ENCODE measurements at regions not wholly inside any gene's neighbourhood (a gene's known extent, or its start where the extent isn't known, plus 50 kb on each side); places are given as distances from the start of the nearest gene placed in this dataset.
A peak's percentile ranks its signal among the peaks of the same experiment; 100 is the strongest.
"Not testable (repeated sequence)": the region's sequence is repeated elsewhere in the genome, so short reads cannot be mapped to it uniquely, and the experiment has no call there.

- 52 to 55% methylated on average over 2 of the region's 2 CpGs for WGBS, 2 donors
- H3K4me1 ChIP-seq, result no peaks in the 10 kb centered on the region
- no peak for DNase-seq
- no peak overlapping the region for H3K4me3 ChIP-seq
- H3K9me3 ChIP-seq, result no peaks in the 10 kb centered on the region
- no peak overlapping the region for H3K27ac ChIP-seq
- H3K27me3 ChIP-seq, result no peaks in the 10 kb centered on the region
- intact Hi-C loops (cut with DNase I; ENCODE audit: low total_unique reads), result no loop called here
- no peak for TF ChIP-seq POLR2A (IDR thresholded peaks at IDR 0.05)
- TF ChIP-seq CTCF (IDR thresholded peaks at IDR 0.05), result no peak
- no peaks in the 10 kb centered on the region for H3K36me3 ChIP-seq (ENCODE audit: low read depth, missing control alignments)
Observed at GRCh38 chr4:177187371-177187770, 122.3 kb upstream of the NEIL3 start.

DNA sequence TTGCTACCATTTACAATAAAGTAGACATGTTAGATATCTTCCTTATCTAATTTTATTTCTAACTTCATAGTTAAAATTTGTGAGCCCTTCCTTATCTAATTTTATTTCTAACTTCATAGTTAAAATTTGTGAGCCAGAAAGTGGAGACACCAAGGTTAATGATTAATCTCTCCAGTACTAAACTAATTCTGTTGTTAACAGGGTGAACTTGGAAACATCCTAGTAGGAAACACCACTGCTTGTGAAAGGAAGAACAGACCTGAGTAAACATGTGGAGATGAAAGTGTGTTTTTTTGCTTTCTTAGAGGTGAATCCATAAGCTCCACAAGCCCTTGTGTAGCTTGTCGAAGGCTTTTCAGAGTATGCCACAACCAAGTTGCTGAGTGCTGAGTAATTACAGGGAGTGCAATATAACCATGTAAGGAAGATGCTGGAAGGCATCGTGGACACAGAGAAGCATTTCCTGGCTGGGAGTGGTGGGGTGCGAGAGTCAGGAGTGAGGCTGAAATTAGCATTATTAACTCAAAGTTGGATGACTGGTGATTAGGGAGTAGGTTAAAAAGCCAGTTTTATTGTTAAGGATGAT is 118.6 kb upstream of the NEIL3 start:
- Histone ChIP-seq H3K9me3 (no peaks in the 10 kb centered on the region), H3K36me3 (ENCODE audit: low read depth, missing control alignments) (no peaks in the 10 kb centered on the region), H3K27ac (no peak overlapping the region), H3K27me3 (no peaks in the 10 kb centered on the region), H3K4me1 (no peaks in the 10 kb centered on the region), H3K4me3 (no peak overlapping the region)
- WGBS, 2 donors, result 25 to 45% methylated on average over 3 of the region's 3 CpGs
- intact Hi-C loops (cut with DNase I; ENCODE audit: low total_unique reads), result no loop called here
- no peak for DNase-seq
- no peak for TF ChIP-seq CTCF (IDR thresholded peaks at IDR 0.05)

GRCh38 chr4:177191586-177191985 is 118.1 kb upstream of the NEIL3 start:
- no peaks in the 10 kb centered on the region for H3K27me3 ChIP-seq
- no peaks in the 10 kb centered on the region for H3K36me3 ChIP-seq (ENCODE audit: low read depth, missing control alignments)
- TF ChIP-seq CTCF (IDR thresholded peaks at IDR 0.05), result no peak
- TF ChIP-seq POLR2A (IDR thresholded peaks at IDR 0.05), result no peak
- 41 to 46% methylated on average over 4 of the region's 4 CpGs for WGBS, 2 donors
- H3K27ac ChIP-seq, result no peak overlapping the region
- no peak overlapping the region for H3K4me3 ChIP-seq
- no peaks in the 10 kb centered on the region for H3K4me1 ChIP-seq
- intact Hi-C loops (cut with DNase I; ENCODE audit: low total_unique reads), result no loop called here
- DNase-seq, result no peak
- H3K9me3 ChIP-seq, result no peaks in the 10 kb centered on the region

DNA sequence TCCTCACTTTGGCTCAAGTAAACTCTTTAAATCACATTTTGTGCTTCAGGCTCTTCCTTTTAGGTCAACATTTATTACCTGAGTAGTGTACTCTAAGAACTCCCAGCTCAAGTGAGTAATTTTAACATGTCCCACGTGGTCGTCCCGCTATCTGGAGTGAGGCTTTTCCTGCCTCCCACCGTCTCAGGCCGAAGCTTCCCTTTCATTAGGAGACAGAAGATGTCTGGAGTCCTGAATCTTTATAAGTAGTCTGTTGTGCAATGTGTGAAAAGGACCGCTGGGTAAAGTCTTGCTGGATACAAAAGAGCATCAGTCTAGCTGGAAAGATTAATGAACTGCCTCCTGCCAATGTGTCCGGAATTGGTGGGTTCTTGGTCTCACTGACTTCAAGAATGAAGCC is 117.7 kb upstream of the NEIL3 start:
- Histone ChIP-seq H3K27ac (no peak overlapping the region), H3K9me3 (no peaks in the 10 kb centered on the region), H3K27me3 (no peaks in the 10 kb centered on the region), H3K4me1 (no peaks in the 10 kb centered on the region), H3K36me3 (ENCODE audit: low read depth, missing control alignments) (no peaks in the 10 kb centered on the region), H3K4me3 (peak overlapping the region in 1 of 2 donors; percentile 44)
- 39 to 59% methylated on average over 7 of the region's 7 CpGs for WGBS, 2 donors
- intact Hi-C loops (cut with DNase I; ENCODE audit: low total_unique reads), result no loop called here
- TF ChIP-seq CTCF (IDR thresholded peaks at IDR 0.05), result no peak
- TF ChIP-seq POLR2A (IDR thresholded peaks at IDR 0.05), result no peak
- DNase-seq, result no peak

DNA sequence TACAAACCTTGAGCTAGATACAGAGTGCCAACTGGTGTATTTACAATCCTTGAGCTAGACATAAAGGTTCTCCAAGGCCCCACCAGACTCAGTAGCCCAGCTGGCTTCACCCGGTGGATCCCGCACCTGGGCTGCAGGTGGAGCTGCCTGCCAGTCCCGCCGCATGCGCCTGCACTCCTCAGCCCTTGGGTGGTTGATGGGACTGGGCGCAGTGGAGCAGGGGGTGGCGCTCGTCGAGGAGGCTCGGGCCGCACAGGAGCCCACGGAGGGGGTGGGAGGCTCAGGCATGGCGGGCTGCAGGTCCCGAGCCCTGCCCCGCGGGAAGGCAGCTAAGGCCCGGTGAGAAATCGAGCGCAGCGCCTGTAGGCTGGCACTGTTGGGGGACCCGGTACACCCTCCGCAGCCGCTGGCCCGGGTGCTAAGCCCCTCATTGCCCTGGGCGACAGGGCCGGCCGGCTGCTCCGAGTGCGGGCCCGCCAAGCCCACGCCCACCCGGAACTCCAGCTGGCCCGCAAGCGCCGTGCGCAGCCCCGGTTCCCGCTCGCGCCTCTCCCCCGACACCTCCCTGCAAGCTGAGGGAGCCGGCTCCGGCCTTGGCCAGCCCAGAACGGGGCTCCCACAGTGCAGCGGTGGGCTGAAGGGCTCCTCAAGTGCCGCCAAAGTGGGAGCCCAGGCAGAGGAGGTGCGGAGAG is 116.5 kb upstream of the NEIL3 start:
- H3K36me3 ChIP-seq (ENCODE audit: low read depth, missing control alignments); H3K27ac ChIP-seq; DNase-seq; intact Hi-C loops (cut with DNase I; ENCODE audit: low total_unique reads); H3K9me3 ChIP-seq; H3K4me1 ChIP-seq; H3K27me3 ChIP-seq: not testable (repeated sequence)
- peak overlapping the region; percentile 22 to 44 for H3K4me3 ChIP-seq
- 81% methylated on average over 27 to 47 of the region's 47 CpGs for WGBS, 2 donors

All from testis (tissue), 2 donors.